ENCODE measurements at regions not wholly inside any gene's neighbourhood (a gene's known extent, or its start where the extent isn't known, plus 50 kb on each side); places are given as distances from the start of the nearest gene placed in this dataset.

DNA sequence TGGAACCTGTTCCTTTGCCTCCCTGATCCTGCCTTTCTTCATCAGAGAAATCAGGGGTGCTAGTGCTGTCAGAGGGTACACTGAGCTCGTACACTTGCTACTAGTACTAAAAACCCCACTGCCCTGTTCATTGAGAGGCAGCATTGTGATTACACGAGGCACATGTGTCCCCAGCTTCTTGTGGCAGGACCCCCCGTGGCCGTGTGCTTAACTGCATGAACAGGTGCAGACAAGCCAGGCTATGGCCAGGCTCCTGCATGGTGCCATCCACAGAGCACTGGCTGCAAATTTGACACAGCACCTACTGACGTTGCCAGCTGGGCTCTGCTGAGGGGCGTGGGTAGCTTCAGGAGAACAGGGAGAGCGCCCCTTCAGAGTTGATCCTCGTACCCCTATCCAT, 248.4 kb downstream of the GLI2 start:
- no peak overlapping the region for H3K27ac ChIP-seq
- no peak for DNase-seq (ENCODE audit: low read depth, low spot score)

DNA sequence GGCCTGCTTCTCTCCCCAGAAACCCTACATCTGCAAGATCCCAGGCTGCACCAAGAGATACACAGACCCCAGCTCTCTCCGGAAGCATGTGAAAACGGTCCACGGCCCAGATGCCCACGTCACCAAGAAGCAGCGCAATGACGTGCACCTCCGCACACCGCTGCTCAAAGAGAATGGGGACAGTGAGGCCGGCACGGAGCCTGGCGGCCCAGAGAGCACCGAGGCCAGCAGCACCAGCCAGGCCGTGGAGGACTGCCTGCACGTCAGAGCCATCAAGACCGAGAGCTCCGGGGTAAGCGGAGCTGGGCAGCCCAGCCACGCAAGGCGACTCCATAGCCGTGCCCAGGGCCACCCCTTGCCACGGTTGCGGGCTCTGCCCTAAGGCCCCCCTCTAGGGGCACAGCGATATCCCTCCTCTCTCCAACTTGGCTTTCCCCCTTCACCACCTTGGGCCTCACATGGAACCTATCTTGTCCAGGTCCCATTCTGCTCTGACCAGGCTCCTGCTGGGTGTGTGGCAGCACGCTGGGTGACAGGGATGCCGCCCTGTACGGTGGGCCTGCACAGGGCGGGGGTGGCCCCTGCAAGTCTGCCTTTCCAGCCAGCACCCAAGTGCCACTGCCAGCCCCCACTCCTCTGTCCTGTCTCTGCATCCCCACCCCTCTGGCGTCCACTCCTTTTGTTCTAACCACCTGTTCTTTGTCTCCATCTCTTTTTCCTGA, 248.9 kb downstream of the GLI2 start:
- DNase-seq (ENCODE audit: low read depth, low spot score): no peak
- H3K27ac ChIP-seq: no peak overlapping the region

DNA sequence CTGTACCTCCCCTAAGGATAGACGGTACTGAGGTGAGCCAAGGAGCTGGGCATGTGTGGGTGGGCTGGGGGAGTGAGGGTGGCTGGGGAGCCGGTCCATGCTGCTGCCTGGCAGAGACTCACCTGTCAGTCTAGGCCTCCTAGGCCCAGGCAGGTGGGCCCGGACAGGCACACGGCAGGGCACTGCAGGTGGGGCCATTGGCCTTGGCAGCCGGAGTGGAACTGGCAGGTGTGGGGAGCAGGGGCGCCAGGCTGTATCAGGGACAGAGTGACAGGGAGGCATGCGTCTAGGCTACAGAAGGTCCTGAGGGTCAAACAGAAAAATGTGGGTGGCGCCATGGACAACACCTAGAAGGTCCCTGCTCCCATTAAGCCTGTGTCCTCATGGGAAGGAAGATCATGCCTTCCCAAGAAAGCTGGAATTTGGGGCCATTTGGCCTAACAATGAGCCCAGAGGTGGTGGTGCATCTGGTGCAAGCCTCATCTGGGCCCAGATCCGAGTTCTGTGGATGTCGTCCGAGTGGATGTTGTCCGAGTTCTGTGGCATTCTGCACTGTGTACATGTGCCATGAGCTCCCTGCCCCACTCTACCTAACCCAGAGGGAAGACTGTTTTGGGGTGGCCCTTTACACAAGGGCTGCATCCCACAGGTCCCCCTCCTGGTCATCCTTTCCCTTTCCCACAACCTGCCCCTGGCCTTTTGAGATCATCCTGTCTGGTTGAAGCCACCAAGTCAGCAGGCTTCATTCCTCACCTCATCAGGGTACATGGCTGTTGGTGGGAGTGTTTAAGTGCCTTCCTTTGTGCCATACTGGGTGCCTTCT, 249.7 kb downstream of the GLI2 start:
- no peak overlapping the region for H3K27ac ChIP-seq
- DNase-seq (ENCODE audit: low read depth, low spot score): no peak

DNA sequence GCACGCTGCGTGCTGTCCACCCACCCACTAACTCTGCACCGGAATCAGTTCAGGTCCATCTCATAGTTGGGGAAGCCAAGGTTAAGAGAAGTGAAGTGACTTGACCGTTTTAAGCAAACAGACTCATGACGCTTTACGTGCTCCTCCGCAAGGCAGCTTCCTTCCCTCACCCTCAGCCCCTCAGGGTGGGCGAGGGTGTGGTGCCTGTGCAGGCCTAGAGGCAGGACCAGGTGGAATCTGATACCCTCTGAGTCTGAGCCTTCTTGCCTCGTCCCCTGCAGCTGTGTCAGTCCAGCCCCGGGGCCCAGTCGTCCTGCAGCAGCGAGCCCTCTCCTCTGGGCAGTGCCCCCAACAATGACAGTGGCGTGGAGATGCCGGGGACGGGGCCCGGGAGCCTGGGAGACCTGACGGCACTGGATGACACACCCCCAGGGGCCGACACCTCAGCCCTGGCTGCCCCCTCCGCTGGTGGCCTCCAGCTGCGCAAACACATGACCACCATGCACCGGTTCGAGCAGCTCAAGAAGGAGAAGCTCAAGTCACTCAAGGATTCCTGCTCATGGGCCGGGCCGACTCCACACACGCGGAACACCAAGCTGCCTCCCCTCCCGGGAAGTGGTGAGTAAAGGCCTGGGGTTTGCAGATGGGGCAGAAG, 250.5 kb downstream of the GLI2 start:
- DNase-seq (ENCODE audit: low read depth, low spot score): no peak
- H3K27ac ChIP-seq: no peak overlapping the region

DNA sequence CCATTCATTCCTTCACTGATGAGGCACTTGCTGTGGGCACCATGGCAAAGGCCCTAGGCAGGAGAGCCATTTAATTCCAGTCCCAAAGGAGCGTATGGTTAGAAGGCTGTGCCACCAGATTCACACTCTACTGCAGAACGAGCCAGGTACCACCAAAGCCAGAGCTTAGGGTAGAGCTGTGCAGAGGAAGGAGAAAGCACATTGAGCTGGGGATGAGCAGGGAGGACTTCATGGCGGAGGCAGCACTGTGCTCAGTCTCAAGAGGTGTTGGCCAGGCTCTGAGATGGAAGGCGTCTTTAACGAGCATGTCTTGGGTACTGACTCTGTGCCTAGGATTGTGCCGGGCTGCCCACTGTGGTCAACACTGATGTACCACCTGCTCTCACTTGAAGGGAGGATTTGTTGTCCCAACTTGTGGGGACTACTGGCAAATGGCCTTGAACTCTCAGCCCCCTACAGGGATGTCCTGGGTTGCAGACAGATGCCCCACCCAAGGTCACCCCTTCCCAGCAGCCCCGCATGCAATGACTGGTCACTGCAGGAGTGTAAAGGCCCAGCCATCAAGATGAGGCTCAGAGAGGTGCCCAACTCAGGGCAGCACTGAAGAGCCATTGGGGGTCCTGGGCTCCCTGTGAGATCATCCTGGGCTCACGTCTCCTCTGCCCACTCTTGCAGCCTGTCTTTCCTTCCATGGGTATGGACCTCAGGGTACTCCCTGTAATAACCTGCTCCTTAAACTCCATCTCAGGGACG, 251.4 kb downstream of the GLI2 start:
- DNase-seq (ENCODE audit: low read depth, low spot score): no peak

DNA sequence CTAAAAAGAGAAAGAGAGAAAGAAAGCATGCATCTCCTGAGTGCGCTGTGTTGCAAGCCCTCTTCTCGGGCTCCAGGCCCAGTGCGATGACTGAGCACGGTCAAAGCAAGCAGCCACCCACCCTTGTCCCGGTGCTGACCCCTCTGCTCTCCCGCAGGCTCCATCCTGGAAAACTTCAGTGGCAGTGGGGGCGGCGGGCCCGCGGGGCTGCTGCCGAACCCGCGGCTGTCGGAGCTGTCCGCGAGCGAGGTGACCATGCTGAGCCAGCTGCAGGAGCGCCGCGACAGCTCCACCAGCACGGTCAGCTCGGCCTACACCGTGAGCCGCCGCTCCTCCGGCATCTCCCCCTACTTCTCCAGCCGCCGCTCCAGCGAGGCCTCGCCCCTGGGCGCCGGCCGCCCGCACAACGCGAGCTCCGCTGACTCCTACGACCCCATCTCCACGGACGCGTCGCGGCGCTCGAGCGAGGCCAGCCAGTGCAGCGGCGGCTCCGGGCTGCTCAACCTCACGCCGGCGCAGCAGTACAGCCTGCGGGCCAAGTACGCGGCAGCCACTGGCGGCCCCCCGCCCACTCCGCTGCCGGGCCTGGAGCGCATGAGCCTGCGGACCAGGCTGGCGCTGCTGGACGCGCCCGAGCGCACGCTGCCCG, 252.5 kb downstream of the GLI2 start:
- H3K27ac ChIP-seq: no peak overlapping the region
- no peak for DNase-seq (ENCODE audit: low read depth, low spot score)

More for the DNA sequence above, 251.4 kb downstream of the GLI2 start:
- no peak overlapping the region for H3K27ac ChIP-seq

DNA sequence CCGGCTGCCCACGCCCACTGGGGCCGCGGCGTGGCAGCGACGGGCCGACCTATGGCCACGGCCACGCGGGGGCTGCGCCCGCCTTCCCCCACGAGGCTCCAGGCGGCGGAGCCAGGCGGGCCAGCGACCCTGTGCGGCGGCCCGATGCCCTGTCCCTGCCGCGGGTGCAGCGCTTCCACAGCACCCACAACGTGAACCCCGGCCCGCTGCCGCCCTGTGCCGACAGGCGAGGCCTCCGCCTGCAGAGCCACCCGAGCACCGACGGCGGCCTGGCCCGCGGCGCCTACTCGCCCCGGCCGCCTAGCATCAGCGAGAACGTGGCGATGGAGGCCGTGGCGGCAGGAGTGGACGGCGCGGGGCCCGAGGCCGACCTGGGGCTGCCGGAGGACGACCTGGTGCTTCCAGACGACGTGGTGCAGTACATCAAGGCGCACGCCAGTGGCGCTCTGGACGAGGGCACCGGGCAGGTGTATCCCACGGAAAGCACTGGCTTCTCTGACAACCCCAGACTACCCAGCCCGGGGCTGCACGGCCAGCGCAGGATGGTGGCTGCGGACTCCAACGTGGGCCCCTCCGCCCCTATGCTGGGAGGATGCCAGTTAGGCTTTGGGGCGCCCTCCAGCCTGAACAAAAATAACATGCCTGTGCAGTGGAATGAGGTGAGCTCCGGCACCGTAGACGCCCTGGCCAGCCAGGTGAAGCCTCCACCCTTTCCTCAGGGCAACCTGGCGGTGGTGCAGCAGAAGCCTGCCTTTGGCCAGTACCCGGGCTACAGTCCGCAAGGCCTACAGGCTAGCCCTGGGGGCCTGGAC, 253.2 kb downstream of the GLI2 start:
- H3K27ac ChIP-seq: no peak overlapping the region
- DNase-seq (ENCODE audit: low read depth, low spot score): no peak

DNA sequence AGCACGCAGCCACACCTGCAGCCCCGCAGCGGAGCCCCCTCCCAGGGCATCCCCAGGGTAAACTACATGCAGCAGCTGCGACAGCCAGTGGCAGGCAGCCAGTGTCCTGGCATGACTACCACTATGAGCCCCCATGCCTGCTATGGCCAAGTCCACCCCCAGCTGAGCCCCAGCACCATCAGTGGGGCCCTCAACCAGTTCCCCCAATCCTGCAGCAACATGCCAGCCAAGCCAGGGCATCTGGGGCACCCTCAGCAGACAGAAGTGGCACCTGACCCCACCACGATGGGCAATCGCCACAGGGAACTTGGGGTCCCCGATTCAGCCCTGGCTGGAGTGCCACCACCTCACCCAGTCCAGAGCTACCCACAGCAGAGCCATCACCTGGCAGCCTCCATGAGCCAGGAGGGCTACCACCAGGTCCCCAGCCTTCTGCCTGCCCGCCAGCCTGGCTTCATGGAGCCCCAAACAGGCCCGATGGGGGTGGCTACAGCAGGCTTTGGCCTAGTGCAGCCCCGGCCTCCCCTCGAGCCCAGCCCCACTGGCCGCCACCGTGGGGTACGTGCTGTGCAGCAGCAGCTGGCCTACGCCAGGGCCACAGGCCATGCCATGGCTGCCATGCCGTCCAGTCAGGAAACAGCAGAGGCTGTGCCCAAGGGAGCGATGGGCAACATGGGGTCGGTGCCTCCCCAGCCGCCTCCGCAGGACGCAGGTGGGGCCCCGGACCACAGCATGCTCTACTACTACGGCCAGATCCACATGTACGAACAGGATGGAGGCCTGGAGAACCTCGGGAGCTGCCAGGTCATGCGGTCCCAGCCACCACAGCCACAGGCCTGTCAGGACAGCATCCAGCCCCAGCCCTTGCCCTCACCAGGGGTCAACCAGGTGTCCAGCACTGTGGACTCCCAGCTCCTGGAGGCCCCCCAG, 254.1 kb downstream of the GLI2 start:
- no peak overlapping the region for H3K27ac ChIP-seq
- DNase-seq (ENCODE audit: low read depth, low spot score): no peak

DNA sequence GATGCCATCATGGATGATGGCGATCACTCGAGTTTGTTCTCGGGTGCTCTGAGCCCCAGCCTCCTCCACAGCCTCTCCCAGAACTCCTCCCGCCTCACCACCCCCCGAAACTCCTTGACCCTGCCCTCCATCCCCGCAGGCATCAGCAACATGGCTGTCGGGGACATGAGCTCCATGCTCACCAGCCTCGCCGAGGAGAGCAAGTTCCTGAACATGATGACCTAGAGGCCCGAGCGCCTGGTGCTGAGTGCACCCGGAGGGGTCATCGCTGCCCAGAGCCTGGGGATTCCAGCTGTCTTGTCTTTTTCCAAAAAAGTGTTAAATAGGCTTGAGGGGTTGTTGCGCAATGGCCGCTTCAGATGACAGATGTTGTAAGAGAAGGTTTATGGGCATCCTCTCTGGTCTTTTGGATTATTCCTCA, 254.8 kb downstream of the GLI2 start:
- no peak for DNase-seq (ENCODE audit: low read depth, low spot score)

DNA sequence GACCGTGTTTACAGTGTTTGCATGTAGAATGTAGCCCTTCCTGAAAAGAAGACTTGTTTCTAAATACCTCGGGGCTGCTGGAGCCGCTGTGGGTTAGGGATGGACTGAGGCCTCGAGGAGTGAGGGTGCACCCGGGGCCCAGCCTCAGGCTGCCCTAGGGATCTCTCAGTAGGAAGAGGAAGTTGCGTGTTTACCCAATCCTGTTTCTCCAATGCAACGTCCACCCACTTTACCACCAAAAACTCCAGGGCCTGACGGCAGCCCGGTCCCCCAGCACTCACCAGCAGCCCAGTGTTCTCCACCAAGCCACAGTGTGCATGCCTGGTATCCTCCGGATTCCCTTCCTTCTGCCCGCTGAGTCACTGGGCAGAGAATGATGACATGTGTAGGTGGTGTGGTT, 255.8 kb downstream of the GLI2 start:
- no peak overlapping the region for H3K27ac ChIP-seq
- no peak for DNase-seq (ENCODE audit: low read depth, low spot score)

More for the DNA sequence above, 254.8 kb downstream of the GLI2 start:
- no peak overlapping the region for H3K27ac ChIP-seq

DNA sequence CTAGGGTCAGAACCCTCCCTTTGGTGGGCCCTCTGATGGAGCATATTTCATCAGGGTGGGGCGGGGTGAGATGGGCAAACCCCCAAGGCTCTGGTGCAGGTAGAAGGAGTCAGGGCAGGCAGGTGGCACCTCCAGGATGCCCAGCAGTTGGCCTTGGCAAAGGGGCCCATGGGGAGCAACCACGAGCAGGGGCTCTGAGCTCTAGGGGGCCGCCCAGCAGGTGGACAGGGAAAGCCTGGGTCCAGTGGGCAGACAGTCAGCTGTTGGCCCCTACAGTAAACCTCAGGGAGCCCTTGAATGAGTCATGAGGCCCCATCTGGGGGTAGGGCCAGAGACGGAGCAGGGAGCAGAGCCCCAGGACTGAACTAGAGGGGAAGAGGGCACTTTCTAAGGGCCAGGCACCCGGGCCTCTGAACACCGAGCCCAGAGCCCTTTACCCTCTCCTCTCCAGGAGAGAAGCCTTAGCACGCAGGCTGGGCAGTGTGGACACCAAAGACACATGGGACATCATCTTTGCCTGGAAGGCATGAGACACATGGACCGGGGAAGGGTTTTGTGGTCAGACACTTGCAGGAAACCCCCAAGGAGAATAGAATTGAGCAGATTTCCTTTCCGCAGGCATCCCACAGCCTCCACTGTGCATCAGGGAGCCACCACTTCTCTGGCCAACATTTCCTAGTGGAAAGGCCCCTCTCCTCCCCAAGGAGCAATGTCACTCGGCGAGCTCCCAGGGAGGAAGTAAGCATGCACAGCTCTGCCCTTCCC, 257.3 kb downstream of the GLI2 start:
- H3K27ac ChIP-seq: no peak overlapping the region
- DNase-seq (ENCODE audit: low read depth, low spot score): no peak

DNA sequence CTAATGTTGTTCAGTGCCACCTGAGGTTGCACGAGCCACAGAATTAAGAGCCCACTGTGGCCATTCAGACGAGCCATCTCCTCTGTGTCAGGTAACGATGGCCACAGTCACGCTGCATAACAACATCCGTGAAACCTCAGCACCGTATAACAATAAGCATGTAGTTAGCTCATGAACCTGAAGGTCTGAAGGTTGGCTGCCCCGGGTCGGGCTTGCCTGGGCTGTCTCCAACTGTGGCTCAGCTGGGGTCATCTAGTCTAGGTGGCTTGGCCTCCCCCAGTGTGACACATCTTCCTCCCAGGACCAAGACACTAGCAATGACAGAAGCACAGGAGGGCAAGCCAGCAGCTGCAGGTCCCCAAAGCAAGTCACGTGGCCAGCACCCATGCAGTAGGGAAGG, 258.0 kb downstream of the GLI2 start:
- no peak for DNase-seq (ENCODE audit: low read depth, low spot score)
- no peak overlapping the region for H3K27ac ChIP-seq

DNA sequence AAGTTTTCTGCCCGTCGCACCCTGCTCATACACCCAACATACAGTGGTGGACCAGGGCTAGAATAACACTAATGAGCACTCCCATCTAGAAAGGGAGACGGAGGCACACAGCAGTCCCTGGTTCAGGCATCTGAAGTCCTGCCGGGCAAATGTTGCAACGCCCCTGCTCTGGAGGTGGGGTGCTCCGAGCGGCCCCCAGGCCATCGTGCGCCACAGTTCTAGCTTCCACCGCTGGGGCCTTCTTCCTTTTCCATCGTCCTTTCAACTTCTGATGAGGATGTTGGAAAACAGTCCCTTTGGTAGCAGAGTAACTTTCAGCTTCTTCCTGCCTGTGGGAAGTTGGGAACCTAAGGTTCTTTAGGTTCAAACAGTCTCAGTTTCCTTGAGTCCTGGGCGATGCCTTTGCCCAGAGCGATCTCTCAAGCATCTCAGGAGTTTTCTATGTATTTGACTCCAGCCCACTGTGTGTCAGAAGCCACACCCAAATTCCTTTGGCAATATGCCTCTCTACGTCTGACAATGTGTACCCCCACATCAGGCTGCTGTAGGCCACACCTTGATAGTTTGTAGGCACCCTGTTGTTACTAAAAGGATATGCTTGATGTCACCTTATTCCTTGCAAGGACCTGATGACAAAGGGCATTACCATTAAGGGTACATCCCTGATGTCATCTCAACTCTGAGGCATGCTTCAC, 258.8 kb downstream of the GLI2 start:
- DNase-seq (ENCODE audit: low read depth, low spot score): no peak
- no peak overlapping the region for H3K27ac ChIP-seq

DNA sequence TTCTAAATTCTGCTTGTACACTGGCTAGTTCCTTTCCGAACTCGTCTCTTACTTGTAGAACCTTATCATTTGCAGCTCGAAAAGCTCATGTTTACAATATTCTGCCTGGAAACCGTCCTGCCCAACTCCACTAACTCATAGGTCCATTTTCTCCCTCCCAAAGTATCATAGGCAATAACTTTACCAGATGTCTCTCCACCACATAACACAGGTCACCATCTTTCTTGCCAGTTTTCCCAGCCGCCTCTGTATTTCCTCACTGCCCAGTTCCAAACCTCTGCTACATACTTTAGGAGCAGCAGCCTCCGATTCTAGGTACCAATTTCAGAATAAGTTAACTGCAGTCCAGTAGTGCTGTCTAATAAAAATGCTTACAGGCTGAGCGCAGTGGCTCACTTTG, 259.5 kb downstream of the GLI2 start:
- no peak for DNase-seq (ENCODE audit: low read depth, low spot score)
- no peak overlapping the region for H3K27ac ChIP-seq

DNA sequence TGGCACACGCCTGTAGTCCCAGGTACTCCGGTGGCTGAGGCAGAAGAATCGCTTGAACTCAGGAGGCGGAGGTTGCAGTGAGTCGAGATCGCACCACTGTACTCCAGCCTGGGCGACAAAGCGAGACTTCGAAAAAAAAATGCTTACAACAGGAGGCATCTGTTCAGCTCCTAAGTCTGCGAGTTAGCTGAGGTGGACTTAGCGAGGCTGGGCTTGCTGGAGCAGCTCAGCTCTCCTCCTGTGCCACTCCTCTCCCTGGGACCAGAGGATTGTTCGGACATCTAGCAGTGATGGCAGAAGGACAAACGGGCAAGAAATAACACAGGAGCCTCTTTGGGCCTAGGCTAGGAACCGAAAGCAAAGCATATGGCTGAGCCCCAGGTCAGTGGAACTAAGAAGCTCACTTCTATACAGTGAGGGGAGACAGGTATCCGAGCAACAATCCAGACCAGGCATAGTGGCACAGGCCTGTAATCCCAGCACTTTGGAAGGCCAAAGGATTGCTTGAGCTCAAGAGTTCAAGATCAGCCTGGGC, 260.1 kb downstream of the GLI2 start:
- DNase-seq (ENCODE audit: low read depth, low spot score): no peak
- H3K27ac ChIP-seq: no peak overlapping the region

DNA sequence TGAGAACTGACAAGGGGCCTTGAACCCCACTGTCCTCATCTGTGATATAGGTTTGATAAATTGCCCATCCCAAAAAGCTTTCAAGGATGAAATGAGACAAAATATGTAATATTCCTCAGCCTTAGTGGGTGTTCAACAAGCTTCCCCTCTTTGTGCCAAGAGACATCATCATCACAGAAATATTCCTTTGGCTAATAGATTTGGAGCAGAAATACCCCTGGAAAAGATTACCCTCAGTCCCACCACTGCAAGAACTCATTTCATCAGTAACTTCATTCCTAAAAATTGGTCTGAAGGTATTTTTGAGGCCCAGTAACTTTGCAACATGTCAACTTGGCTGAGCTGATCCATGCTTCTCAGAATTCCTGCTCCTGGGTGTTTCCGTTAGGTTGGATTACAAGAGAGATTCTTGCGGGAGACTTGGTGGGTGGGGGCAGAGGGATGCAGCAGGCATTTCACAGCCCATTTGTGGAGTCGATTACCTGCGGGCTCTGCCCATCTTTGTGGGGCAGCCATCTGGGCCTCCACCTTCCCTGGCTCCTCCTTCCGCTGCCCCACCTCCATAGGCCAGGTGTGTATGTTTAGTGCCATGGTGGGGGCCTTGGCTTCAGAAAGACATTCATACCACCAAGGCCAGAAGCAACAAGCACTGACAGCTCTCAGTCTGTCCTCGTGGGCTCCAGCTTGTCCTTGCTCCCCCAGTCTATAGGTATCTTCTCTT, 263.9 kb downstream of the GLI2 start:
- DNase-seq (ENCODE audit: low read depth, low spot score): no peak
- no peak overlapping the region for H3K27ac ChIP-seq
